Spleen (tissue), 7 donors: ENCODE measurements at regions not wholly inside any gene's neighbourhood (a gene's known extent, or its start where the extent isn't known, plus 50 kb on each side); places are given as distances from the start of the nearest gene placed in this dataset.

ENCODE experiments used
- POLR2A ChIP-seq, 3 donors: fragments of 450-650 bp; IDR thresholded peaks; one replicate each; pipeline ENCODE4 v1.5.1; 2017; ENCODE audit warnings: antibody characterized with exemption in 3 of 3, mild to moderate bottlenecking in 1 of 3
- POLR2AphosphoS5 ChIP-seq, 3 donors: sonication (generic); formaldehyde crosslinking; IDR thresholded peaks; one replicate each; pipeline ENCODE4 v1.5.1; 2017; ENCODE audit warnings: antibody characterized with exemption in 3 of 3
- TF ChIP-seq, protein P1 (sequence below), 11 experiments: fragments of 200-600 bp in 7 of 11; fragments of 450-650 bp in 4 of 11; sonication (generic) in 4 of 11; IDR thresholded peaks in 8 of 11; conservative IDR thresholded peaks in 3 of 11; 1 replicate in 7 of 11; 2 replicates in 4 of 11; pipeline versions ENCODE4 v1.4.0 to v1.8.0; 2016 to 2021; ENCODE audit warnings: antibody characterized with exemption in 11 of 11, inconsistent platforms in 4 of 11, mild to moderate bottlenecking in 1 of 11
- donor health status: DM: no; HTN: no; CAD: no; lungs with moderate emphysema.
- donor health status: DM: no; HTN: no; CAD: no.
- donor health status: DM: no; HTN: no; CAD: no.

DNA sequence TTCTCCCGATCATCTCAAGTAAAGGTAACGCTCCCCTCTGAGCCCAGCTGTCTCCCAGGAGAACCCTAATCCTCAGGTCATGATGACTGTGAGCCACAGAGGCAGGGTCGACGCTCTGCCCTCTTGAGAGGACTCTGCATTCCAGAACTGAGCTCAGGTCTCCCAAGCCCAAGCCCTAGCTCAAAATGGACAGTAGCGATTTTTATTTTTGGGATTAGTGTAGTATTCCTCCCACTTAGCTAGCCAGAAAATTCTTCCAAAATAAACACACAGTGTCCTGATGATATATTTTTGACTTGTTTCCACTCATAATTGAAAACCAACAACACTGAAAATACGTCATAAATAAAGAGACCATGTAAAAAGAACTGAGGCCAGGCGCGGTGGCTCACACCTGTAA lies 462.0 kb upstream of the MGMT start:
- TF ChIP-seq, protein P1, sequence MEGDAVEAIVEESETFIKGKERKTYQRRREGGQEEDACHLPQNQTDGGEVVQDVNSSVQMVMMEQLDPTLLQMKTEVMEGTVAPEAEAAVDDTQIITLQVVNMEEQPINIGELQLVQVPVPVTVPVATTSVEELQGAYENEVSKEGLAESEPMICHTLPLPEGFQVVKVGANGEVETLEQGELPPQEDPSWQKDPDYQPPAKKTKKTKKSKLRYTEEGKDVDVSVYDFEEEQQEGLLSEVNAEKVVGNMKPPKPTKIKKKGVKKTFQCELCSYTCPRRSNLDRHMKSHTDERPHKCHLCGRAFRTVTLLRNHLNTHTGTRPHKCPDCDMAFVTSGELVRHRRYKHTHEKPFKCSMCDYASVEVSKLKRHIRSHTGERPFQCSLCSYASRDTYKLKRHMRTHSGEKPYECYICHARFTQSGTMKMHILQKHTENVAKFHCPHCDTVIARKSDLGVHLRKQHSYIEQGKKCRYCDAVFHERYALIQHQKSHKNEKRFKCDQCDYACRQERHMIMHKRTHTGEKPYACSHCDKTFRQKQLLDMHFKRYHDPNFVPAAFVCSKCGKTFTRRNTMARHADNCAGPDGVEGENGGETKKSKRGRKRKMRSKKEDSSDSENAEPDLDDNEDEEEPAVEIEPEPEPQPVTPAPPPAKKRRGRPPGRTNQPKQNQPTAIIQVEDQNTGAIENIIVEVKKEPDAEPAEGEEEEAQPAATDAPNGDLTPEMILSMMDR (IDR thresholded peaks at IDR 0.05 in 8 of 11, conservative IDR thresholded peaks at IDR 0.05 in 3 of 11), result no peak
- TF ChIP-seq POLR2AphosphoS5 (IDR thresholded peaks at IDR 0.05) (no peak), POLR2A (IDR thresholded peaks at IDR 0.05) (no peak)
